ENCODE measurements at regions not wholly inside any gene's neighbourhood (a gene's known extent, or its start where the extent isn't known, plus 50 kb on each side); places are given as distances from the start of the nearest gene placed in this dataset.
A peak's percentile ranks its signal among the peaks of the same experiment; 100 is the strongest.

DNA sequence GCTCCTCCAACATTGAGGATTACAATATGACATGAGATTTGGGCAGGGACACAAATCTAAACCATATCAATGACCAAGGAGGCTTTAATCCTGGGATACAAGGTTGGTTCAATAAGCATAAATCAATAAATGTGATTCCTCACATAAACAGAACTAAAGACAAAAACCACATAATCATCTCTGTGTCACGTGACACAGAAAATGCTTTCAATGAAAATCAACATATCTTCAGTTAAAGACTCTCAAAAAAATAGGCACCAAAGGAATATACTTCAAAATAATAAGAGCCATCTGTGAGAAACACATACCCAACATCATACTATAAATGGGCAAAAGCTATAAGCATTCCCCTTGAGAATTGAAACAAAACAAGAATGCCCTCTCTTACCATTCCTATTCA is 604.9 kb downstream of the SEMA5A start:
- no peak for DNase-seq (ENCODE audit: low read depth in 4 of 4, low spot score in 3 of 4)

DNA sequence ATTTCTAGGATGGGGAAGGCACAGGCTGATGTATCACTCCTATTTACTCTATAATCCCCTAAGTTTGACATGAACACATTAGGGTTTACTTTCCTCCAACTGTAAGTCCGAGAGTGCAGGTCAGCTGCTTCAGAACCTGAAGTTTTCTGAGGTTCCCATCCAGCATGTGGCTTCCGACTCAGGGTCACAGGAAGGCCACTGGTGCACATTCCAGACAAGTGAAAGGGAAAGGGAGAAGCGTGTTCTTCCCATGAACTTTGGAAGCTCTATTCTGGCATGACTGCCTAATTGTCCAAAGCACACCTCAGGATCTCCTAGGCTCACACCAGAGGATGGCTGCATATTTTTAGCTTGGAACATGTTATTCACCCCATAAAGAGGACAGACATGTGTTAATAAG is 602.6 kb downstream of the SEMA5A start:
- DNase-seq (ENCODE audit: low read depth in 4 of 4, low spot score in 3 of 4) = no peak

DNA sequence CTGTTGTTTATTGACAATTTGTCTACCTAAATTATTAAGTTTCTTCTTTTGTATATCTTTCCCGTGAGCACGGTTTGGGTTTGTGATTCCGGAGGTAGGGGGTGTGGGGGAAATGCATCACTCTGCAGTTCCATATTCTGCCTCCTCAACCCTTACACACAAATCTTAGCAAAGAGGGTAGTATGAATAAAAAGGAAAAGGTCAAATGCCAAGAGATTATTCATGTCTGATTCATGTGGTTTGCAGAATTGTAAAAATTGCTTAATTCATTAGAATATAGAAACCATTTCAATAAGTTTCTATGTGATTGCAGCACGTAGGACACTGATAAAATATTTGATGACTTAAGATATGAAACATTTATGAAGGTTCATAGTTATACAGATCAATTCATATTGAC is 601.9 kb downstream of the SEMA5A start:
- no peak for DNase-seq (ENCODE audit: low read depth in 4 of 4, low spot score in 3 of 4)

DNA sequence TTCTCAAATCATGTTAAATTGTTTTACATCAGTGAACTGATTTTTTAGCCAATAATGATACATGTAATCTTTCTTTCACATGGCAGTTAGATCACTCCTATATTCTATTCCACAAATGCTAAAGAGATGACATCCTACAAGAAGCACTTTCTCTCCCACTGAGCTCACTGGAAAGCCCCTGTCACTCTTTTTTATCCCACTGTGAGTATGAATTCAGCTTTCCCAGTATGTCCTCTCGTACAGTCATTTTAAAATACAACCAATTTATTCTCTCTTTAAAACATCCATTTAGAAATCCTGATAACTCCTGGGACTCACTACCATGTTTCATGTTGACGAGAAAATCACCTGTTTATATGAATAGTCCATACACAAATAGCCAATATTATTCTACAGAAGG is 599.9 kb downstream of the SEMA5A start:
- no peak for DNase-seq (ENCODE audit: low read depth in 4 of 4, low spot score in 3 of 4)

DNA sequence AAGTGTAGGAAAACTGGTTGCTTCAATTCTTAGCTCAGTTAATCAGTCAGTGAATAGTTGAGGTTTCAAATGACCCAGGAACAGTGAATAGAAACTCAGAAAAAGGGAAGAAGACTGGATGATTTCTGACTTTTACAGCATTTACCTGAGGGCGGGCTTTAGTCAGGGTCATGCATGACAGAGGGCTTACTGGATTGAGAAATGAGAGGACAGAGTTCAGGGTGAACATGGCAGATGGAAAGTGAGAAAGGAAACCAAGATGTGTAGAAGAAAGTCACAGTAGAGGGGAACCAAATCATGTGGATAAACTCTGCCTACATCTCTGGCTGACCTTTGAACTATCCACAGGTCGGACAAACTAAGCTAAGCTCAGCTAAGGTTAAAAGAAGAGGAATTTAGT is 596.0 kb downstream of the SEMA5A start:
- DNase-seq (ENCODE audit: low read depth in 4 of 4, low spot score in 3 of 4) = peak in 2 of 4 donors; percentile 1 to 5

DNA sequence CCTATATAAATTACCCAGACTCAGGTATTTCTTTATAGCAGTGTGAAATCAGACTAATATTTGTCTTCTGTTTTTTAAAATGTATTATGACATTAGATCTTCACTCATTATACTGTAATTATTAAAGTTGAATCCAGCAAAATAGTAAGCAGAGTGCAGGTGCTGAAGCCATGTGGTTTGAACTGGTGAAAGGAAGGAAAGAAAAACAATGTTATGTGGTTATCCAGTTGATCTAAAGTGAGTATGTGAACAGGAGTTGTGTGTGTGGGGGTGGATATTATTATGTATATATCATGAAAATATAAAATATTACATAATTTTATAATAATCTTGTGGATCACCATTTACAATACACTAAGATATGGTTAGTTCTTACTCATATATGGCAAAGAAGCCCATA is 593.7 kb downstream of the SEMA5A start:
- DNase-seq (ENCODE audit: low read depth in 4 of 4, low spot score in 3 of 4) = no peak

DNA sequence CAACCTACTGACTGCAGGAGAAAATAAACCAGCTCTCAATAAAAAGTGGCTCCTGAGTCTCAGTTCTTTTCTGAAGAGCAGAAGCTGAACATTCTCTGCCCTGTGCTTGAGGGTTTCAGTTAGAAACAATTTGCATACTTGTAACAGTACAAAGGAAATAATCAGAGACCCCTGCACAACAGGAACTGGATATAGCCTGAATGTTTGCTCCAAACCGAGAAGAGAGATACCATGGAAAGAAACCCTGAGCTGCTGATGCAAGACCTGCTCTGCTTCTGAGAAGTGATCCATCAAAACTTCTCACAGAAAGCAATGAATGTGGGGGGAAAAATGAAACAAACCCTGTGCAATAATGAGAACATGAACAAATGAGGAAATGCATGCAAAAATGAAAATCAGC is 592.9 kb downstream of the SEMA5A start:
- DNase-seq (ENCODE audit: low read depth in 4 of 4, low spot score in 3 of 4) = no peak

DNA sequence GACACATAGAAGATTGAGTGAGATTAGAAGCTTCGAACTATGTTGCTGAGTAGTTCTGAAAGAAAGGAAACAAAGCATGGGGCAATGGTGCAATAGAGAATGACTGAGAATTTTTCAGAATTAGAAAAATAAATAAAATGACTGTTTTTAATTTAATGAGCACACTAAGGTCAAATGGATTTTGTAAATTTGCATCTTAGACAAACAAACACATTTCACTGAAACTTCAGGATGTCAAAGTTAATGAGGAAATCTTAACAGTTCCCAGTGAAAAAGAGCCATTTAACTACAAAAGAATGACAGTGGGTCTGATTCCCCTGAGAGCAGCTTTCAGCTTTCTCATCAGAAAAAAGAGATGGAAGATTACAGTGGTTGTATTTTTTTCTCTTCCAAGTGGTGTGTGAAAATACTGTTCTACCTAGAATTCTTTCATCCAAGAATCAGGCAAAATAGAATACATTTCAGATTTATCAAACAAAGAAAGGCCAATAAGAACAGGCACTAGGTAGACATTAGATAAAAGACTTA is 591.9 kb downstream of the SEMA5A start:
- no peak for DNase-seq (ENCODE audit: low read depth in 4 of 4, low spot score in 3 of 4)

DNA sequence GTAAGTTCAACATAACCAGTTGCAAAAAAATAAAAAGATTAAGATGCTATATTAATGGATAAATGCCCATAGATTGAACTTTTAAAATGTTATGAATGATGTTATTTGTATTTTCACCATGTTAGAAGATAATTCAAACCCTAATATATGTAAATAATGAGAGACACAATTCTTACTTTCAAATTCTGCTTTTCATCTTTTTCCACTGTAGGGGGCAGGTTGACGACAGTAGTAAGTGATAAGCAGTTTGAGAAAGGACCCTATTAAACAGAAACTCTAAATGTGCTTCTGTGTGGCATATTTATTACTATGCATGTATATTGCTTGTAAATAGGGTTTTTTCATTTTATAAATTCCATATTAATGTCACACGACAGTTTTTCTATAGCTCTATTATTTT is 591.1 kb downstream of the SEMA5A start:
- DNase-seq (ENCODE audit: low read depth in 4 of 4, low spot score in 3 of 4) = no peak

DNA sequence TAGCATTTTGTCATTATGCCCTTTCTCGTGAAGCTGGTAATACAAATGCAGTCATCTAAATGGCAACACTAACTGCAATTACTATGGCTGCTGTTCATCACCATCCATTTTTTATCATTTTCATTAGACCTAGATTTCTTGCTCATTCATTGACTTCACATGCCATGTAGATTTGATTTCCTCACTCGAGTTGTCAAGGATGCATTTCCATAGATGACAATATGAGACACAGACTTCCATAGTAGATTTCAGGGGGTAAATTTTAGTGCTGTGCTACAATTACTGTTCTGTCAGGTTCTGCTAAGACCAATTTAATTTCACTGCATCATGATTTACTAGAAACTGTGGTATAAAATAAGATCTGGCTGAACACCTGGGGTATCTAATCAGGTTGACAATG is 589.2 kb downstream of the SEMA5A start:
- no peak for DNase-seq (ENCODE audit: low read depth in 4 of 4, low spot score in 3 of 4)

DNA sequence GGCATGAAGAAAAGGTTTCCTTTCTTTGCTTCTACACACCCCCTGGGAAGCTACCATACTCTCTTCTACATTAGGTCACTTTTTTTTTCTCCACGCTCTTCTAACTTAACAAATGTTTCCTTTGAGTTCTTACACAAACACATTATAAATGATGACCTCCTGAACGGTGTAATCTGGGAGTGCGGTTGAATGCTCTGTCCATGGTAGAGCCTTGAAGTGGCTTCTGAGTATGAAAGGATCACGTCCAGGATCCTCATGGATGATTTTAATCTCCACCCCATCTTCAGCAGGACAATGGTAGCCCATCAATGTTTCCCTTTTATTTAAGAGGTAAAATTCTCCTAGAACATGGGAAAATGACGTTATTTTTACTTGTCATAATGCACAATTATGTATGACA is 587.3 kb downstream of the SEMA5A start:
- no peak for DNase-seq (ENCODE audit: low read depth in 4 of 4, low spot score in 3 of 4)

DNA sequence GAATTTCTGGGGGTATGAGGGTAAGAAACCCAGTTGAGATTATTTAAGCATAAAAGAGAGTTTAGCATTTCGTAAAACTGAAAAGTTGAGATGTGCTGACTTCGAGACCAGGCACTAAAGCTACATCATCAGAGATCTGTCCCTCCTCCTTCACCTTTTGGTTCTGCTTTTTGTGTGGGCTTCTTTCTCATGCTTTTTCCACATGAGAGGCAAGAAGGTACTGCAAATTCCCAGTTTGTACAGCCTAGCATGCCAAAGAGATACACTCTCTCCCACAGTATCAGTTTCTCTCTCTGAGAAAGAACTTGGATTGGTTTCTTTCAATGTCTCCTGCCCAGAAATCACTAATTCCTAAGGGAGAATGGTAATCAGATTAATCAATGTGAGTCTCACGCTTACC is 584.7 kb downstream of the SEMA5A start:
- DNase-seq (ENCODE audit: low read depth in 4 of 4, low spot score in 3 of 4) = no peak

DNA sequence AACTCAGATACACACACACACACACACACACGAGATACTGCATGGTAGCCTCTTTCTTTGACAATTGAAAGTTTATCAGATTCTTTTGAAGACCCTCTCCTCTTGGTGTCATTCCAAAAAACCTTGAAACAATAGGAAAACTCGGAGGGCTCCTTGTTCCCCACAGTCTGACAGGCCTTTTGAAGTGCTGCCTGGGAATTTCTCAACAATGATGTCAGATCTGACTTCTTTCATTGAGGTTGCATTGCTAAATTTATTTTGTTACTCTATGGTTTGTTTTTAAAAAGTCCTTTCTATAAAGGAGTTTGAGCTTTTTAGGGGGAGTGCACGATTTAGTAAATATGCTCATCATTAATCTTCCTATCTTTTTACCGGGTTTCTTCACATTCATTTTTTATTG is 583.9 kb downstream of the SEMA5A start:
- DNase-seq (ENCODE audit: low read depth in 4 of 4, low spot score in 3 of 4) = no peak

DNA sequence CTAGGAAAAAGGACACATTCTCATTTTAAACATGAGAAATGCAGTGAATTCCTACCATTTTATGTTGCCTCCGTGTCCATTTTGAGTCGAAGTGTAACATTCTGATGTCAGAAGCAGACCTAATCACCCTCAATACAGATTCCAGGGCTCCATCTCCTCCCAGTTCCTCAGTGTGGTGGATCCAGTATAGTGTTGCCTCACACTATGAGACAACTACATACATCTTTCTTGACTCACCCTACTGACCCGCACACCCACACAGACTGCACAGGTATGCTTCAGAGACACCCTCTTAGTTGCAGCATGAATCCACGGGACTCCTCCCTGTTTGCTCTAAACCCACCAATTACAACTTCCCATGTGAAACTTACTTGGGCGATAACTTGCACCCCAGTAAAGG is 564.9 kb downstream of the SEMA5A start:
- no peak for DNase-seq (ENCODE audit: low read depth in 4 of 4, low spot score in 3 of 4)

DNA sequence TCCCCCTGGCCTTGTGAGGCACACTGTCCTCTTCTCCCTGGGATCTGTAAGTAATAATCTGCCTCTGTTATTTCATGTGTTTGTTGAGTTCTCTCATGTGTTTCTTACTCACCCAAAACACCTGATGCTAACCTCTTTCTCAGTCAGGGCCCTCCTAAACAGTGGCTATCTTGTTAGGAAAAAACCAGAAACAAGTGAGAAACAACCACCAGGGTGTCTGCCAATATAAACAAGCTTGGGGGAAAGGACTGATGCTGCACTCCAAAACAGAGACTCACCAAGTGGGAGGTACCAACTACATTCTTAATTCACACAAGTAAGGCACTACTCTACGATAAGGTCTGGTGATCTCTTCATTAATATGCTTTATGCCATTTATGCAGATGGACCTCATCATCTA is 564.4 kb downstream of the SEMA5A start:
- DNase-seq (ENCODE audit: low read depth in 4 of 4, low spot score in 3 of 4) = no peak

DNA sequence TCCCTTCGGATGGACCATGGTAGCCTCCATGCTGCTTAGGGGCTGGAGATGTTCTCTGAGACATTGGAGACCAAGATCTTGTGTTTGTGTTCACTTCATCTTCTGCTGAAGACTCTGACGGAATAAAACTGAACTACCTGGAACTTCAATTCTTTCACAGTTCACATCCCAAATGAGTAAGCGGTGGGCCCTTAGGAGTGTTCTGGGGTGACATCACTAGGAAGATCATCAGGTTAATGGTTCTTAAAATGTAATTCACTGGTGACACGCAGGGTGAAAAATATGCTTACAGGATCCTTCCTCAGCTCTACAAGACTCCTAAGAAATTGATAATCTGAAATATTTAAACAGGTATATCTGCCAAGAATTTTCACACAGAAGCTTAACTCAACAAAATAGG is 561.5 kb downstream of the SEMA5A start:
- no peak for DNase-seq (ENCODE audit: low read depth in 4 of 4, low spot score in 3 of 4)
